OCI-LY1 (cell line): ENCODE measurements at regions not wholly inside any gene's neighbourhood (a gene's known extent, or its start where the extent isn't known, plus 50 kb on each side); places are given as distances from the start of the nearest gene placed in this dataset.

Source experiments
- H2AFZ ChIP-seq: fragments of 200-600 bp; sonication (generic), shearing (Covaris generic); 2 replicates; pipeline ENCODE4 v1.6.0; 2014; ENCODE audit warnings: antibody characterized with exemption, mild to moderate bottlenecking, low read length
- H3F3A ChIP-seq: fragments of 200-600 bp; sonication (generic), shearing (Covaris generic); 2 replicates; pipeline ENCODE4 v1.6.0; 2014; ENCODE audit warnings: mild to moderate bottlenecking, antibody characterized with exemption, low read length, moderate library complexity; ENCODE audit not compliant: insufficient read depth
- H3K27ac ChIP-seq: fragments of 200-600 bp; sonication (generic); 2 replicates; pipeline ENCODE4 v1.5.1; 2014; ENCODE audit warnings: low read length, mixed run types, mild to moderate bottlenecking, low read depth; ENCODE audit not compliant: poor library complexity, severe bottlenecking
- H3K27me3 ChIP-seq: fragments of 200-600 bp; sonication (generic); 2 replicates; pipeline ENCODE4 v1.6.0; 2014; ENCODE audit warnings: antibody characterized with exemption, mild to moderate bottlenecking, low read length, moderate library complexity; ENCODE audit not compliant: insufficient read depth
- H3K36me3 ChIP-seq: fragments of 200-600 bp; sonication (generic); 2 replicates; pipeline ENCODE4 v1.6.1; 2014; ENCODE audit warnings: mild to moderate bottlenecking, antibody characterized with exemption, low read length, moderate library complexity, mixed read lengths; ENCODE audit not compliant: insufficient read depth
- H3K4me1 ChIP-seq: fragments of 200-600 bp; sonication (generic); 2 replicates; pipeline ENCODE4 v1.5.1; 2014; ENCODE audit warnings: mild to moderate bottlenecking, low read length, moderate library complexity; ENCODE audit not compliant: insufficient read depth, severe bottlenecking
- H3K4me2 ChIP-seq: fragments of 200-600 bp; sonication (generic), shearing (Covaris generic); 2 replicates; pipeline ENCODE4 v1.6.1; 2014; ENCODE audit warnings: low read length
- H3K4me3 ChIP-seq: fragments of 200-600 bp; sonication (generic); 2 replicates; pipeline ENCODE4 v1.5.1; 2014; ENCODE audit warnings: low read length, low read depth, mild to moderate bottlenecking, mixed read lengths; ENCODE audit not compliant: poor library complexity, severe bottlenecking
- H3K79me2 ChIP-seq: fragments of 200-600 bp; shearing (Covaris generic); 2 replicates; pipeline ENCODE4 v1.6.1; 2016; ENCODE audit warnings: mixed run types, low read length, mixed read lengths; ENCODE audit not compliant: insufficient read depth
- H3K9ac ChIP-seq: fragments of 200-600 bp; sonication (generic), shearing (Covaris generic); 2 replicates; pipeline ENCODE4 v1.6.1; 2014; ENCODE audit warnings: mild to moderate bottlenecking, low read length, mixed read lengths
- H3K9me2 ChIP-seq: fragments of 200-600 bp; sonication (generic), shearing (Covaris generic); 2 replicates; pipeline ENCODE4 v1.6.1; 2014; ENCODE audit warnings: low read depth, mild to moderate bottlenecking, low read length, mixed read lengths
- H3K9me3 ChIP-seq: fragments of 200-600 bp; shearing (Covaris generic); 2 replicates; pipeline ENCODE4 v1.6.1; 2014; ENCODE audit warnings: low read length, mixed read lengths
- H4K20me1 ChIP-seq: fragments of 200-600 bp; sonication (generic), shearing (Covaris generic); 2 replicates; pipeline ENCODE4 v1.6.0; 2016; ENCODE audit warnings: mild to moderate bottlenecking, low read length; ENCODE audit not compliant: insufficient read depth
- CTCF ChIP-seq: fragments of 200-600 bp; sonication (generic), shearing (Covaris generic); IDR thresholded peaks from 2 replicates; pipeline ENCODE4 v1.5.1; 2017; ENCODE audit warnings: mild to moderate bottlenecking, antibody characterized with exemption, low read length, moderate library complexity, mixed read lengths
- EZH2 ChIP-seq: fragments of 200-600 bp; sonication (generic), shearing (Covaris generic); IDR thresholded peaks from 2 replicates; pipeline ENCODE4 v1.8.0; 2017; ENCODE audit warnings: borderline replicate concordance, mixed run types, mild to moderate bottlenecking, antibody characterized with exemption, low read length, moderate library complexity, mixed read lengths

- no peak overlapping the region for H2AFZ ChIP-seq
- H3K4me3 ChIP-seq: no peak overlapping the region
- TF ChIP-seq EZH2: no peak
- TF ChIP-seq CTCF: no peak
- H3K4me1 ChIP-seq: no peaks in the 10 kb centered on the region
- H4K20me1 ChIP-seq: no peaks in the 10 kb centered on the region
- no peaks in the 10 kb centered on the region for H3F3A ChIP-seq
- H3K9me2 ChIP-seq: no peaks in the 10 kb centered on the region
- H3K79me2 ChIP-seq: no peaks in the 10 kb centered on the region
- no peak overlapping the region for H3K9ac ChIP-seq
- H3K4me2 ChIP-seq: no peak overlapping the region
- H3K27ac ChIP-seq: no peak overlapping the region
- H3K36me3 ChIP-seq: no peaks in the 10 kb centered on the region
- no peaks in the 10 kb centered on the region for H3K9me3 ChIP-seq
- H3K27me3 ChIP-seq: no peaks in the 10 kb centered on the region
Observed at GRCh38 chr14:56875104-56875675, 64.9 kb upstream of the OTX2 start.

- H3K9ac ChIP-seq: no peak overlapping the region
- H3K9me3 ChIP-seq: no peaks in the 10 kb centered on the region
- no peak overlapping the region for H3K4me2 ChIP-seq
- H3K36me3 ChIP-seq: no peaks in the 10 kb centered on the region
- H3F3A ChIP-seq: no peaks in the 10 kb centered on the region
- H3K79me2 ChIP-seq: no peaks in the 10 kb centered on the region
- no peak for TF ChIP-seq EZH2
- peak; percentile 71 for TF ChIP-seq CTCF
- H2AFZ ChIP-seq: no peak overlapping the region
- no peaks in the 10 kb centered on the region for H3K9me2 ChIP-seq
- H3K4me3 ChIP-seq: no peak overlapping the region
- no peaks in the 10 kb centered on the region for H3K27me3 ChIP-seq
- H3K4me1 ChIP-seq: no peaks in the 10 kb centered on the region
- H3K27ac ChIP-seq: no peak overlapping the region
- no peaks in the 10 kb centered on the region for H4K20me1 ChIP-seq
Observed at GRCh38 chr14:56874375-56874774, 64.1 kb upstream of the OTX2 start.

- no peak for TF ChIP-seq EZH2
- TF ChIP-seq CTCF: no peak
- no peaks in the 10 kb centered on the region for H3K4me1 ChIP-seq
- no peaks in the 10 kb centered on the region for H3K27me3 ChIP-seq
- no peaks in the 10 kb centered on the region for H3K9me3 ChIP-seq
- H3K27ac ChIP-seq: no peak overlapping the region
- H3K4me3 ChIP-seq: no peak overlapping the region
- no peak overlapping the region for H2AFZ ChIP-seq
- H3K36me3 ChIP-seq: no peaks in the 10 kb centered on the region
- no peaks in the 10 kb centered on the region for H3F3A ChIP-seq
- H3K9ac ChIP-seq: no peak overlapping the region
- no peaks in the 10 kb centered on the region for H4K20me1 ChIP-seq
- no peaks in the 10 kb centered on the region for H3K79me2 ChIP-seq
- H3K9me2 ChIP-seq: no peaks in the 10 kb centered on the region
- H3K4me2 ChIP-seq: no peak overlapping the region
Observed at GRCh38 chr14:56870336-56870735, 60.1 kb upstream of the OTX2 start.
